SK-N-MC (cell line): ENCODE measurements at regions not wholly inside any gene's neighbourhood (a gene's known extent, or its start where the extent isn't known, plus 50 kb on each side); places are given as distances from the start of the nearest gene placed in this dataset.

Source experiments
- DNase-seq: peaks from one replicate; pipeline ENCODE4 v3.0.0-alpha.2; 2011; ENCODE audit warnings: low read depth, low spot score
- H3K27ac ChIP-seq: fragments of 200-600 bp; sonication (generic); 2 replicates; pipeline ENCODE4 v1.5.1; 2016; ENCODE audit warnings: mixed run types
- H3K36me3 ChIP-seq: fragments of 200-600 bp; sonication (generic); 2 replicates; pipeline ENCODE4 v1.6.1; 2017; ENCODE audit warnings: antibody characterized with exemption, low read length, mixed read lengths; ENCODE audit not compliant: insufficient read depth
- H3K4me3 ChIP-seq: fragments of 200-600 bp; sonication (generic); 2 replicates; pipeline ENCODE4 v1.5.1; 2016
- H3K9ac ChIP-seq: fragments of 200-600 bp; sonication (generic); 2 replicates; pipeline ENCODE4 v1.8.0; 2017; ENCODE audit warnings: mixed run types, mixed read lengths; ENCODE audit not compliant: insufficient read length
- H3K9me3 ChIP-seq: fragments of 200-600 bp; sonication (generic); 2 replicates; pipeline ENCODE4 v1.6.1; 2017; ENCODE audit warnings: low read depth, mild to moderate bottlenecking, antibody characterized with exemption, low read length, moderate library complexity, mixed read lengths
- EZH2 ChIP-seq: fragments of 200-600 bp; sonication (generic); IDR thresholded peaks from one replicate; pipeline ENCODE4 v1.6.1; 2017; ENCODE audit warnings: antibody characterized with exemption
- FOXP2 ChIP-seq: optimal IDR thresholded peaks from 2 replicates; pipeline ENCODE3; 2011; ENCODE audit warnings: mild to moderate bottlenecking, moderate library complexity; ENCODE audit not compliant: insufficient read depth; ENCODE audit errors: extremely low read length, control extremely low read depth
- POLR2AphosphoS5 ChIP-seq: IDR thresholded peaks from 2 replicates; pipeline ENCODE4 v1.6.1; 2012; ENCODE audit warnings: mild to moderate bottlenecking, low read depth, low read length, borderline replicate concordance

DNA sequence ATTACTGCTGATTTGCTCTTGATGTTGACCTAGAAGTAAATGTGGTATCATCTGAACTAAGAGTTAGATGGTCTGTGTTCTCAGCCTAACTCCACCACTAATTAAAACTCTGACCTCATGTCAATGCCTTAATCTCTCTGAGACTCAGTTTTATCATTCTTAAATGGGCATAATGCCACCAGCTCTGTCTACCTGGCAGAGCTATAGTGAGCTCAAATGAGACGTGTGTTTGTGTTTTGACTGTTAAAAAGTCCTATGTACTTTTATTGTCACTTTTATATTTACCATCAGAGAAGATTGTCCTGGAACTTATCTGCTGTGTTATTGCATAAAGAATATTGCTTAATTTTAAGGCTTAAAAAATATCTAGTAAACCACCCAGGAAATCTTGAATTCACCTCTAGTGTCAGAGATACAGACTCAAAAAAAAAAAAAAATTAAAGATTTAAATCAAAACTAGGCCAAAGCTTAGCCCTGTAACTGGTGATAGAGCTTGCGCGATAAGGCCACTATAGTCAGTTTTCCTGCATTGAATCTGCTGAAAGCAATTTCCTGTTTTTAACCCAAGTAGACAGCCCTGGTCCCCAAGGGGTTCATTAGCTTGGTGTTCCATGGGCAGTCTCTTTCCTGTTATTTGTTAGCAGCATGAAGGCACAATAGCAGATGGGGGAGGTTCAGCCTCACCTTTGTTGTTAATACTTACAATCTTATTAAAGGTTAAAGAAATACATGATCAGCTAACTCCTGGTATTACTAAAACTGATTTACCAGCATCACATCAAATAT lies 261.8 kb downstream of the ATP23 start:
- TF ChIP-seq FOXP2 (no peak), POLR2AphosphoS5 (no peak; the same call in 1 of the 2 replicates), EZH2 (no peak)
- Histone ChIP-seq H3K27ac (peak overlapping the region; percentile 90), H3K36me3 (no peaks in the 10 kb centered on the region), H3K4me3 (peak overlapping the region; percentile 67), H3K9me3 (no peaks in the 10 kb centered on the region), H3K9ac (no peak overlapping the region)
- DNase-seq: peak; percentile 60

DNA sequence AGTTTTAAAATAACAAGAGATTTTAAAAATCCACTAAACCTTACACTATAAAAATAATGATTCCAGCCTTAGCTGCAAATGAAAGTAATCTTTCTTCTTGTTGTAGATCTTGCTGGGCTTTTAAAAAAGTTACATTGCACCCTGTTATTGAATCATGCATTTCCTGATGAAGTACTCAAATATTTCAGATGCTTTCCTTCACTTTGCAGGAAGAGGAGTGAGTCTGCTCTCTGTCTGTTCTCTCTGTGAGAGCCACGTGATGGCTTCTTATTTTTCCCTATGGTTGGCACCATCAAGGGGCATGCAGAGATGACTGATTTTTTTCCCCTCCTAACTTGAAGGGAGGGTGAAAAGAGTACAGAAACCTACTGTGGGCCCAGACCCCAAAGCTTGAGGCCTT lies 262.7 kb downstream of the ATP23 start:
- Histone ChIP-seq H3K9me3 (no peaks in the 10 kb centered on the region), H3K9ac (no peak overlapping the region), H3K27ac (peak overlapping the region; percentile 90), H3K4me3 (peak overlapping the region; percentile 67), H3K36me3 (no peaks in the 10 kb centered on the region)
- no peak for TF ChIP-seq EZH2
- TF ChIP-seq FOXP2: no peak
- no peak for TF ChIP-seq POLR2AphosphoS5
- no peak for DNase-seq

DNA sequence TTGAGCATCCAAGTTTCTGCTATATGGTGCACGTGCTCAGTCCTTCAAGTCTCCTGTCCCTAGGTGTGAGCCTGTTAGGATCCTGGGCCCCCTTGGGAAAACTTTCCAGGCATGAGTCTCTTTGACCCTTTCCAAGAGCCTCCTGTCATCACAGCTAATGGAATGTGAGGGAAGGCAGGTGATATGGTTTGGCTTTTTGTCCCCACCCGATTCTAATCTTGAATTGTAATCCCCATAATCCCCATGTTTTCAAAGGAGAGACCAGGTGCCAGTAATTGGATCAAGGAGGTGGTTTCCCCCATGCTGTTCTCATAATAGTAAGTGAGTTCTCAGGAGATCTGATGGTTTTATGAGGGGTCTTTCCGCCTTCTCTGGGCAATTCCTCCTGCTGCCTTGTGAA lies 265.5 kb downstream of the ATP23 start:
- no peak overlapping the region for H3K4me3 ChIP-seq
- H3K9me3 ChIP-seq: no peaks in the 10 kb centered on the region
- no peak overlapping the region for H3K27ac ChIP-seq
- H3K36me3 ChIP-seq: no peaks in the 10 kb centered on the region
- no peak for TF ChIP-seq POLR2AphosphoS5
- TF ChIP-seq EZH2: no peak
- TF ChIP-seq FOXP2: no peak
- DNase-seq: no peak
- H3K9ac ChIP-seq: no peak overlapping the region

DNA sequence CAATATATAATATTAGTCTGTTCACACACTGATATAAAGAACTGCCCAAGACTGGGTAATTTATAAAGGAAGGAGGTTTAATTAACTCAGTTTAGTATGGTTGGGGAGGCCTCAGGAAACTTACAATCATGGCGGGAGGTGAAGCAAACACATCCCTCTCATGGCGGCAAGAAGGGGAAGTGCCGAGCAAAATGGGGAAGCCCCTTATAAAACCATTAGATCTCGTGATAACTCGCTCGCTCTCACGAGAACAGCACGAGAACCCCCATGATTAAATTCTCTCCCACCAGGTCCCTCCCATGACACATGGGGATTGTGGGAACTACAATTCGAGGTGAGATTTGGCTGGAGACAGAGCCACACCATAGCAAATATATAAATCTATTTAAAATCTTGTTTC lies 269.8 kb downstream of the ATP23 start:
- no peak overlapping the region for H3K27ac ChIP-seq
- no peak overlapping the region for H3K4me3 ChIP-seq
- H3K9ac ChIP-seq: no peak overlapping the region
- H3K36me3 ChIP-seq: no peaks in the 10 kb centered on the region
- TF ChIP-seq FOXP2 (no peak), EZH2 (no peak), POLR2AphosphoS5 (no peak)
- no peaks in the 10 kb centered on the region for H3K9me3 ChIP-seq
- no peak for DNase-seq

DNA sequence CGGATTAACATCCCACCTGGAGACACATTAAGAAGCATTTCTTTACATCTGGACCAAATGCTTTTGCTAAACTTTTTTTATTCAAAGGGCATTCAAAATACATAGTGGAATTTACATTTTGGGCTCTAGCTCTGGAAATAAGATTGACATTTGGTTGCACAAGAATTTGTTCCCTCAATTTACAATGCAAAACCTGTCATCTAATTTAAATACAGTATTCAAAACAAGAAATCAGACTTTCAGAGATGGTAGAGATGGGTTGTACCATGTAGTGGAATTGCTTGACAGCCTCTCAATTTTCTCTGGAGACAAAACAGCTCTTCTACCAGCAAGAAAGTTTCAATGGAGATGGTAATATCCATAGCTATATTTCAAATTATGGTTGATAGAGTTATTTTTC lies 275.8 kb downstream of the ATP23 start:
- Histone ChIP-seq H3K36me3 (no peaks in the 10 kb centered on the region), H3K27ac (no peak overlapping the region), H3K4me3 (no peak overlapping the region), H3K9ac (no peak overlapping the region), H3K9me3 (no peaks in the 10 kb centered on the region)
- TF ChIP-seq FOXP2: no peak
- TF ChIP-seq POLR2AphosphoS5: no peak
- no peak for TF ChIP-seq EZH2
- DNase-seq: no peak

DNA sequence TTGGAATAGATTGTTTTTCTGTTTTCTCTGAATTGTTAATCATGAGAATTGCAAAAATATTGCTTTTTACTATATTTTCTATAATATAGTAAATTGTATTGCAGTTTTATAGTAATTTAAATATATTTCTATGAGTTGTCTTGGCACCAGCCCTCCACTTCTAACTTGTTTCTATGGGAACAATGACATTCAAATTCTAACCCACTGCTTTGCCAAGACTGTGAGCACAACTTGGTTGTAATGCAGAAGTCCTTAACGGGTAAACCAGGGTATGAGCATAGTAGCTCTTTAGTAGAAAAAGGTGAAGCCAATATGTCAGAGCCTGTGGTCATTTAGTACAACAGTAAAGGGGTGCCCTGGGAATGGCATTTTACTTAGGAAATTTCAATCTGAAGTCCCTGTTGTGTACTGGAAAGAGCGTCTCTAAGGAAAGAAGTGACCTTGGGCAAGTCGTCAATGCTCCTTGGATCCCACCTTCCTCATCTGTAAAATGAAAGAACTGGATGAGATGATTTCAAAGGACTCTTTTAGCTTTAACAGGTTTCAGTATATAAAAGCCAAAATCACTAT lies 283.3 kb downstream of the ATP23 start:
- Histone ChIP-seq H3K4me3 (no peak overlapping the region), H3K9me3 (no peaks in the 10 kb centered on the region), H3K9ac (no peak overlapping the region), H3K27ac (no peak overlapping the region), H3K36me3 (no peaks in the 10 kb centered on the region)
- no peak for TF ChIP-seq EZH2
- TF ChIP-seq FOXP2: no peak
- TF ChIP-seq POLR2AphosphoS5: no peak
- DNase-seq: no peak

DNA sequence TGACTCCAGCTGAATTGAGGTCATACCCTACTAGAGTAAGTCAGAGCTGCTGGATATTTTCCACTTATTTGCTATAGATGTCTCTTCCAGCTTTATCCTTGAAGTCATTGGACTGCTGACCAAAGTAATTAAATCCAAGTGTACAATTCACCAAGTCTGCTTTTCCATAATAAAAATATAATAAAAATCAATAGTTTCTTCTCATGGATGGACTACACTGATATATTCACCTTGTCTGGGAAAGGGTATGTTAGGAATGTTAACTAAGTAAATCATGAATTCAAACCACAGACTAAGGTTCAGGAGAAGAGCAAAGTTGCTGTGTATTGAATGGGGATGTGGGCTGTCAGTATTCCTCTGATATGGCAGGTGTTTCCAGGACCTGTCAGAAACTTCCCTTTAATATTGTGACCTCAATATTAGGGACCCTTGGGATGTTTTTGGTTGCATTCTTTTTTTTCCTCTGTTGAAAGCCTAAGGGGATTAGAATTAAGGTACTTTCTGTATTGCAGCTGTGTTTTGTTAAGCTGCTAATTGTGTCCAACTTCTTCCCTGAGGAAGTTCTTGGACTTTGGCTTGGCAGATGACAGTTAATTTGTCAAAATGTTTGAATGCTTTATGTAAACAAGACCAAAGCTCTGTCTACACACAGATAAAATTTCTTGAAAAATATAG lies 284.0 kb downstream of the ATP23 start:
- H3K27ac ChIP-seq: no peak overlapping the region
- H3K9me3 ChIP-seq: no peaks in the 10 kb centered on the region
- no peaks in the 10 kb centered on the region for H3K36me3 ChIP-seq
- H3K9ac ChIP-seq: no peak overlapping the region
- no peak overlapping the region for H3K4me3 ChIP-seq
- no peak for DNase-seq
- TF ChIP-seq EZH2 (no peak), POLR2AphosphoS5 (no peak), FOXP2 (no peak)

DNA sequence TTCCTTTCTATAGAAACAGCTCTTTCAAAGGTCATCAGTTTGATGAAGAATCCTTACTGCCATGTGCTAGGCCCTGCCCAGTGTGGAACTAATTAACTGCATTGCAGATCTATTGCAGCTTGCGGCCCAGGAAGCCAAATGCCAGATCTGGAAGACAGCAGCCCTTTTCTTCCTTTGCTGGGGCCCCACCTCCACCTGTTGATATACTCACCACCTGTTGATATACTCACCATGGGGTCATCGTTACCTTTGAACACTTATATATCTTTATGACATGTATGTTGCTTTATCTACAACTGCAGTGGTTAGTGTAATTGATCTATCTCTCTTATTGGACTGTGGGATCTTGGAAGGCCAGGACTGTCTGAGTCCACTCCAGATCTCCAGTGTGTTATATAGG lies 292.5 kb downstream of the ATP23 start:
- H3K4me3 ChIP-seq: no peak overlapping the region
- no peaks in the 10 kb centered on the region for H3K9me3 ChIP-seq
- H3K27ac ChIP-seq: no peak overlapping the region
- H3K36me3 ChIP-seq: no peaks in the 10 kb centered on the region
- DNase-seq: no peak
- no peak overlapping the region for H3K9ac ChIP-seq
- TF ChIP-seq FOXP2: no peak
- no peak for TF ChIP-seq POLR2AphosphoS5
- TF ChIP-seq EZH2: no peak

DNA sequence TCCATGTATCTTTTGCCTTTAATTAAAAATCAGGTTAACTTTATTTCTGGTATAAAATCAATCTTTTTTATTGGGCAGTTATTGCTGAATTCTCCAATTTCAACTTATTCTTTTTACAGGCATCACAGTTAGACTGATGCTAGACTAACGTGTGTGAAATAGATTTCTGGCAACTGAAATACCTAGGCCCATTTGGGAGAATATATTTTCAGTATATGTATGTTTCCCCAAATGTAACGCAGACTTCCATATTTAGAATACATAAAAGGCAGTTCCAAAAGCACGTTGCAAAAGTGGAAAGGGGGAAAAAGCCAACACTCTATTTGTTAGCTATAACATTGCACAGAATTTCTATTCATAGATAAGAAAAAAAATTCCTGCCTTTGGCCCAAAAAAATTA lies 297.0 kb downstream of the ATP23 start:
- no peak overlapping the region for H3K4me3 ChIP-seq
- TF ChIP-seq POLR2AphosphoS5 (no peak), FOXP2 (no peak), EZH2 (no peak)
- H3K9ac ChIP-seq: no peak overlapping the region
- no peak overlapping the region for H3K27ac ChIP-seq
- no peaks in the 10 kb centered on the region for H3K36me3 ChIP-seq
- DNase-seq: no peak
- H3K9me3 ChIP-seq: no peaks in the 10 kb centered on the region
